ENCODE measurements at regions not wholly inside any gene's neighbourhood (a gene's known extent, or its start where the extent isn't known, plus 50 kb on each side); places are given as distances from the start of the nearest gene placed in this dataset.

DNA sequence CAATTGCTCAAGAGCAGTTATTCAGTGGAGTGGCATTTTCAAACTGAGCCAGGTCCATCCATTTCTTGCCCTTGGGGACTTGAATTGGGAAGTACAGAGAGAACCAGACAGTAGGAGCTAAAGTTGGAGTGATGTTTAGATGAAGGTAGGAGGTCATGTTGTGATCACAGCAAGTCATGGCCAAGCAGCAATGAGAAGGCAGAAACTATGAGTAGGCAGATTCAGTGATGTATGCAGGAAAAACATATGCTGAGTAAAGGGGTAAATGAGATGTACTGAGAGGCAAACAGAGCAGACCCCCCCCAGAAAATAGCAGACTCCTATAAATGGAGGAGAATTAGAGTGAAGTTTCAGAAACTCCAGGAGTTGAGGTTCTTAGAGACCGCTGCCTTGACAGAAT is 95.8 kb downstream of the PERP start:
- H3K9me3 ChIP-seq (ENCODE audit: low read depth, low read length), result no peaks in the 10 kb centered on the region
- H3K27me3 ChIP-seq (ENCODE audit: insufficient read depth, low read length), result no peaks in the 10 kb centered on the region
- no peaks in the 10 kb centered on the region for H3K4me1 ChIP-seq (ENCODE audit: insufficient read depth, low read length)
- no peak overlapping the region for H3K4me3 ChIP-seq (ENCODE audit: low read length)

- H3K27me3 ChIP-seq (ENCODE audit: insufficient read depth, low read length), result no peaks in the 10 kb centered on the region
- H3K4me1 ChIP-seq (ENCODE audit: insufficient read depth, low read length), result no peaks in the 10 kb centered on the region
- H3K9me3 ChIP-seq (ENCODE audit: low read depth, low read length), result no peaks in the 10 kb centered on the region
- no peak overlapping the region for H3K4me3 ChIP-seq (ENCODE audit: low read length)
Observed at GRCh38 chr6:138012682-138013081, 94.5 kb downstream of the PERP start.

GRCh38 chr6:138013959-138014358 is 93.3 kb downstream of the PERP start:
- Histone ChIP-seq H3K27me3 (ENCODE audit: insufficient read depth, low read length) (no peaks in the 10 kb centered on the region), H3K4me1 (ENCODE audit: insufficient read depth, low read length) (no peaks in the 10 kb centered on the region), H3K4me3 (ENCODE audit: low read length) (no peak overlapping the region), H3K9me3 (ENCODE audit: low read depth, low read length) (no peaks in the 10 kb centered on the region)

- Histone ChIP-seq H3K27me3 (ENCODE audit: insufficient read depth, low read length) (peaks cover 4% of the 10 kb centered on the region), H3K9me3 (ENCODE audit: low read depth, low read length) (no peaks in the 10 kb centered on the region), H3K4me3 (ENCODE audit: low read length) (no peak overlapping the region)
Observed at GRCh38 chr6:138017166-138017757, 90.0 kb downstream of the PERP start.

GRCh38 chr6:138018297-138018696 is 88.9 kb downstream of the PERP start:
- H3K4me1 ChIP-seq (ENCODE audit: insufficient read depth, low read length), result no peaks in the 10 kb centered on the region
- no peaks in the 10 kb centered on the region for H3K9me3 ChIP-seq (ENCODE audit: low read depth, low read length)
- H3K4me3 ChIP-seq (ENCODE audit: low read length), result no peak overlapping the region
- peaks cover 4% of the 10 kb centered on the region for H3K27me3 ChIP-seq (ENCODE audit: insufficient read depth, low read length)

More at GRCh38 chr6:138017166-138017757, 90.0 kb downstream of the PERP start:
- no peaks in the 10 kb centered on the region for H3K4me1 ChIP-seq (ENCODE audit: insufficient read depth, low read length)

DNA sequence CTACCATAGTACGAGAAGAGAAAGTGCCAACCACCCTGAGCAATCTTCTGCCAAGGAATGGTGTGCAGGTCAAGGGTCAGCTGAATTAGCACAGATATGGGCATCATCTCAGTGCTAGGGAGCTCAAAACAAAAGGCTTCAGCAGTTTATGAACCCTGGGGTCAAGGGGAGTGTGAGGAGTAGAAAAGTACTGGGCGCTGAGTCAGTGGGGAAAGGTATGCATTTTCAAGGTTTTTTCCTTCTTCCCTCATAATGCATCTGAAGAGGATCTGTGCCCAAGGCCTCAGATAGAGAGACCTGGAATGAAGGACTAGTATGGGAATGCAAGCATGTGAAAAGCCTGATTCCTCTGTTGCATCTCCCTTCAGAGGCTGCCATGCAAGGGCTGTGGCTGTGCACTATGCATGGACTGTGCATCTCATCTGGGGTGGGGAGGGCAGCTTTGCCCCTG is 81.7 kb downstream of the PERP start:
- Histone ChIP-seq H3K4me1 (ENCODE audit: insufficient read depth, low read length) (no peaks in the 10 kb centered on the region), H3K4me3 (ENCODE audit: low read length) (no peak overlapping the region), H3K27me3 (ENCODE audit: insufficient read depth, low read length) (no peaks in the 10 kb centered on the region), H3K9me3 (ENCODE audit: low read depth, low read length) (no peaks in the 10 kb centered on the region)

DNA sequence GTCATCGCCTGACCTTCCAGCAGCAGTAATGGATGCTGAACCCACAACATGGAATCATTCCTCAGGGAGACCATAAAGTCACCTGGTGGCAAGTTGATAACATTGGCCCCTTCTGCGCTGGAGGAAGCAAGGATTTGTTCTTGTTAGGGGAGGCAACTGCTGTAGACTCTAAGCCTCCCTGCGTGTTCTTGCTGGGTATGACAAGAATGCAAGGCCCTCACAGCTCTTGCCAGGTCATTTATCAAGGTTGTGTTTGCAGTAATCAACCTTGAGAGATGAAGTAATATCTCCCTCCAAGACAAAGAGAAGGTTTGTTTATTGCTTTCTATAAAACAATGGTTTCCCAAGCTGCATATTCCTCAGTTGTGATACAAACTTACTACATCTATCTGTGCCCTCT is 80.9 kb downstream of the PERP start:
- no peaks in the 10 kb centered on the region for H3K27me3 ChIP-seq (ENCODE audit: insufficient read depth, low read length)
- no peak overlapping the region for H3K4me3 ChIP-seq (ENCODE audit: low read length)
- no peaks in the 10 kb centered on the region for H3K4me1 ChIP-seq (ENCODE audit: insufficient read depth, low read length)
- no peaks in the 10 kb centered on the region for H3K9me3 ChIP-seq (ENCODE audit: low read depth, low read length)

- no peaks in the 10 kb centered on the region for H3K9me3 ChIP-seq (ENCODE audit: low read depth, low read length)
- H3K27me3 ChIP-seq (ENCODE audit: insufficient read depth, low read length), result no peaks in the 10 kb centered on the region
- H3K4me1 ChIP-seq (ENCODE audit: insufficient read depth, low read length), result no peaks in the 10 kb centered on the region
- H3K4me3 ChIP-seq (ENCODE audit: low read length), result no peak overlapping the region
Observed at GRCh38 chr6:138028893-138029292, 78.3 kb downstream of the PERP start.

- Histone ChIP-seq H3K4me3 (ENCODE audit: low read length) (no peak overlapping the region), H3K27me3 (ENCODE audit: insufficient read depth, low read length) (no peaks in the 10 kb centered on the region), H3K9me3 (ENCODE audit: low read depth, low read length) (no peaks in the 10 kb centered on the region), H3K4me1 (ENCODE audit: insufficient read depth, low read length) (no peaks in the 10 kb centered on the region)
Observed at GRCh38 chr6:138030872-138031271, 76.3 kb downstream of the PERP start.

DNA sequence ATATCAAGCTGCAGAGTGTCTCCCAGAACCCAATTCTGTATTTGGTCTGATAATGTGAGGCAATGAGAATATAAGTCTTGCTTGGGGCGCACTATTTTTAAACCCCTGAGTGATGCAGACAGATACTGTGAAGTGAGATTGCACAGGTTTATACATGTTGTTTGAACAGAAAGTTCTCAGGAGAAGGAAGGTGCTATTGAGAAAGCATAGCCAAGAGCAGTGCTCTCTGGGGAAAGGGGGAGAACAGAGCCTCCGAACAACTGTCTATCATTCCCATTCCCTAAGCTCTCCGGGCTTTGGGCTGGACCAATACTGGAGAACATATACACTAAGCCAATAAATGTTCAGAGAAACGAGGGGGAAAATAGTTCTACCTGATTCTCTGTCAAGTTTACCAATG is 75.8 kb downstream of the PERP start:
- Histone ChIP-seq H3K27me3 (ENCODE audit: insufficient read depth, low read length) (no peaks in the 10 kb centered on the region), H3K4me1 (ENCODE audit: insufficient read depth, low read length) (no peaks in the 10 kb centered on the region), H3K9me3 (ENCODE audit: low read depth, low read length) (no peaks in the 10 kb centered on the region), H3K4me3 (ENCODE audit: low read length) (no peak overlapping the region)

GRCh38 chr6:138031850-138032249 is 75.4 kb downstream of the PERP start:
- Histone ChIP-seq H3K9me3 (ENCODE audit: low read depth, low read length) (no peaks in the 10 kb centered on the region), H3K4me3 (ENCODE audit: low read length) (no peak overlapping the region), H3K27me3 (ENCODE audit: insufficient read depth, low read length) (no peaks in the 10 kb centered on the region), H3K4me1 (ENCODE audit: insufficient read depth, low read length) (no peaks in the 10 kb centered on the region)

GRCh38 chr6:138032571-138032970 is 74.6 kb downstream of the PERP start:
- no peak overlapping the region for H3K4me3 ChIP-seq (ENCODE audit: low read length)
- no peaks in the 10 kb centered on the region for H3K9me3 ChIP-seq (ENCODE audit: low read depth, low read length)
- no peaks in the 10 kb centered on the region for H3K27me3 ChIP-seq (ENCODE audit: insufficient read depth, low read length)
- no peaks in the 10 kb centered on the region for H3K4me1 ChIP-seq (ENCODE audit: insufficient read depth, low read length)

- no peaks in the 10 kb centered on the region for H3K9me3 ChIP-seq (ENCODE audit: low read depth, low read length)
- H3K4me3 ChIP-seq (ENCODE audit: low read length), result no peak overlapping the region
- H3K4me1 ChIP-seq (ENCODE audit: insufficient read depth, low read length), result no peaks in the 10 kb centered on the region
- no peaks in the 10 kb centered on the region for H3K27me3 ChIP-seq (ENCODE audit: insufficient read depth, low read length)
Observed at GRCh38 chr6:138034229-138034628, 73.0 kb downstream of the PERP start.

DNA sequence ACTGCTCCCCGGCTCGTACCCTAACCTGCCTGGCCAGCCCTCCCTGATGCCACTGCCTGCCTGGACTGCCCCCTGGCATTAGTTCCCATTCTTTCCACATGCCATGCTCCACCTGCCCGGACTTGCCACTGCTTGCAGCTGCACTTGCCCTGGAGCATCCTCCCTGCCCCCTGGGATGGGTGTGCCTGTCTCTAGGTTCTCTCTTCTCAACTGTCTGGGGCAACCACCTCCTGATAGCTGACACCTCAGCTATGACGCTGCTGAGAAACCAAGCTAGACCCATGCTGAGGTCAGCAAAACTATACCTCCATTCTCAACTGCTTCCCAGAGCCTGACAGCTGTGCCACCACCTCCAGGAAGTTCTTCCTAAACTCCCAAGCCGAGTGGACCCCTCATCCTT is 72.1 kb downstream of the PERP start:
- no peaks in the 10 kb centered on the region for H3K9me3 ChIP-seq (ENCODE audit: low read depth, low read length)

DNA sequence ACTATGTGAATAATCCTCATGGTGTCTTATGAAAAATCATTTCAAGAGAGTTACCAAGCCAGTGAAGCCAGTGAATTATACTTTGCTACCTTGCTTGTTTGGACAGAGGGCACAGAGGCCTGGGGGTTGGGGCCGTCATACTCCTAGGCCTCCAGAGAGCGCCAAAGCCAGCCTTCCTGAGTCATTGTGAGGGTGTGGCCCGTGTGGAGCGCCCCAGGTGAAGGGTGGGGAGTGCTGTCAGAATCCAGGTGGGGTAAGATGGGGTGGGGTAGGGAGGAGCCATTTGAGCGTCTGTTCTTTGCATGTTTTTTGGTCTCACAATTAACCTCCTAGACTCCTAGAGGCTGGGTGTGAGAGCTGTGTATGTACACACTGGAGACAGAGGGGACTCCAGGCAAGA is 71.1 kb downstream of the PERP start:
- Histone ChIP-seq H3K27me3 (ENCODE audit: insufficient read depth, low read length) (no peaks in the 10 kb centered on the region), H3K4me1 (ENCODE audit: insufficient read depth, low read length) (no peaks in the 10 kb centered on the region), H3K9me3 (ENCODE audit: low read depth, low read length) (no peaks in the 10 kb centered on the region), H3K4me3 (ENCODE audit: low read length) (no peak overlapping the region)

More for the DNA sequence above, 72.1 kb downstream of the PERP start:
- no peaks in the 10 kb centered on the region for H3K4me1 ChIP-seq (ENCODE audit: insufficient read depth, low read length)
- H3K4me3 ChIP-seq (ENCODE audit: low read length), result no peak overlapping the region
- no peaks in the 10 kb centered on the region for H3K27me3 ChIP-seq (ENCODE audit: insufficient read depth, low read length)

DNA sequence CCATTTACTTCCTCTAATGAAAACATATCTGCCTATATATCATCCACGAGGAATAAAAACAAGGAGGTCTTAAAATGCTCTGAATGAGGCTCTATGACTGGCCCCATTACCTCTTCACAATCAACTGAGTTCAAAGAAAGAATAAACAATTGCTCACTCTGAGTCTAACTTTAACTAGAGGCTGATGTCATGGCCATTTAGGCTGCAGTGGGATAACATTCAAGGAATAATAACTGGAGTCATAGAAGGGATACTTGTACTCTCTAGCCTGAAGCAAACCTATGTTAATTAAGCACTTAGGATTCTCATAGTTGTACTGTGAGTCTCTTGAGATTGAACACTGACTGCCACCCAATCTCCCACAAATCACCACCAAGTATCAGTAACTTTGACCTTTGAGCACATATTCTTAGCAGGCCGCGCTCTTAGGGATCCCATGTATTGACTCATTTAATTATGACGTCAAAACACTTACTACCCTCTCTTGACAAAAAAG is 70.2 kb downstream of the PERP start:
- H3K4me1 ChIP-seq (ENCODE audit: insufficient read depth, low read length), result no peaks in the 10 kb centered on the region

More for the DNA sequence above, 70.2 kb downstream of the PERP start:
- peaks cover 1% of the 10 kb centered on the region for H3K27me3 ChIP-seq (ENCODE audit: insufficient read depth, low read length)
- H3K4me3 ChIP-seq (ENCODE audit: low read length), result no peak overlapping the region
- H3K9me3 ChIP-seq (ENCODE audit: low read depth, low read length), result no peaks in the 10 kb centered on the region

Data from mononuclear cell (primary cell).